ENCODE measurements at regions not wholly inside any gene's neighbourhood (a gene's known extent, or its start where the extent isn't known, plus 50 kb on each side); places are given as distances from the start of the nearest gene placed in this dataset.

DNA sequence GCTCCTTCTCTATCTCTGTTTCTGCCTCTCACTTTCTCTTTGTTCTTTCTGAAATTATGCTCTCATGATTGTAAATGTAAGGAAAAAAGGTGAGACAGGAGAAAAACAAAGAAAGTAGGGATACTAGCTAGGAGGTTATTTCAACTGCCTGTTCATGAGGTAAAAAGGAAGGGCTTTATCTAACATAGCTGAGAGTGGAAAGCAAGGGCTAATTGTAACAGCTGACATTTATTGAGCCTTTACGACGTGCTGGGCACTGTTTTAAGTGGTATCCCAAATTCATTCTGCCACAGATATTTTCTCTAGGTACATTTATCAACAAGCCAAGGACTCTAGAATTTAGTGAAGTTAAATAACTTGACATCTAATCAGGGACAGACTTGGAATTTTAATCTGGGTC, 133.1 kb upstream of the GNPDA2 start:
- DNase-seq (ENCODE audit: low spot score) = no peak
- Histone ChIP-seq H3K9ac (ENCODE audit: low read depth in 1 of 2, low read length in 2 of 2) (no peak overlapping the region), H3K36me3 (ENCODE audit: control insufficient read depth in 4 of 4, insufficient read depth in 3 of 4, low read depth in 1 of 4, low read length in 3 of 4) (no peaks in the 10 kb centered on the region), H3K27me3 (ENCODE audit: control insufficient read depth in 4 of 4, insufficient read depth in 4 of 4, low read length in 3 of 4) (peaks cover 0 to 7% (median 0%) of the 10 kb centered on the region in 4 donors), H3K4me1 (ENCODE audit: control insufficient read depth in 4 of 4, insufficient read depth in 4 of 4, low read length in 3 of 4) (no peaks in the 10 kb centered on the region), H3K9me3 (ENCODE audit: control insufficient read depth in 4 of 4, low read length in 3 of 4) (no peaks in the 10 kb centered on the region), H3K4me3 (ENCODE audit: low read depth in 1 of 3, low read length in 3 of 3) (no peak overlapping the region), H3K27ac (ENCODE audit: low read depth in 1 of 2, low read length in 2 of 2) (no peak overlapping the region)
- TF ChIP-seq, protein P1, sequence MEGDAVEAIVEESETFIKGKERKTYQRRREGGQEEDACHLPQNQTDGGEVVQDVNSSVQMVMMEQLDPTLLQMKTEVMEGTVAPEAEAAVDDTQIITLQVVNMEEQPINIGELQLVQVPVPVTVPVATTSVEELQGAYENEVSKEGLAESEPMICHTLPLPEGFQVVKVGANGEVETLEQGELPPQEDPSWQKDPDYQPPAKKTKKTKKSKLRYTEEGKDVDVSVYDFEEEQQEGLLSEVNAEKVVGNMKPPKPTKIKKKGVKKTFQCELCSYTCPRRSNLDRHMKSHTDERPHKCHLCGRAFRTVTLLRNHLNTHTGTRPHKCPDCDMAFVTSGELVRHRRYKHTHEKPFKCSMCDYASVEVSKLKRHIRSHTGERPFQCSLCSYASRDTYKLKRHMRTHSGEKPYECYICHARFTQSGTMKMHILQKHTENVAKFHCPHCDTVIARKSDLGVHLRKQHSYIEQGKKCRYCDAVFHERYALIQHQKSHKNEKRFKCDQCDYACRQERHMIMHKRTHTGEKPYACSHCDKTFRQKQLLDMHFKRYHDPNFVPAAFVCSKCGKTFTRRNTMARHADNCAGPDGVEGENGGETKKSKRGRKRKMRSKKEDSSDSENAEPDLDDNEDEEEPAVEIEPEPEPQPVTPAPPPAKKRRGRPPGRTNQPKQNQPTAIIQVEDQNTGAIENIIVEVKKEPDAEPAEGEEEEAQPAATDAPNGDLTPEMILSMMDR (IDR thresholded peaks at IDR 0.05; ENCODE audit: low read depth, low read length, missing input control) = no peak
- TF ChIP-seq EGR1 (IDR thresholded peaks at IDR 0.05; ENCODE audit: low read depth in 2 of 2) = no peak
- TF ChIP-seq, protein P2, sequence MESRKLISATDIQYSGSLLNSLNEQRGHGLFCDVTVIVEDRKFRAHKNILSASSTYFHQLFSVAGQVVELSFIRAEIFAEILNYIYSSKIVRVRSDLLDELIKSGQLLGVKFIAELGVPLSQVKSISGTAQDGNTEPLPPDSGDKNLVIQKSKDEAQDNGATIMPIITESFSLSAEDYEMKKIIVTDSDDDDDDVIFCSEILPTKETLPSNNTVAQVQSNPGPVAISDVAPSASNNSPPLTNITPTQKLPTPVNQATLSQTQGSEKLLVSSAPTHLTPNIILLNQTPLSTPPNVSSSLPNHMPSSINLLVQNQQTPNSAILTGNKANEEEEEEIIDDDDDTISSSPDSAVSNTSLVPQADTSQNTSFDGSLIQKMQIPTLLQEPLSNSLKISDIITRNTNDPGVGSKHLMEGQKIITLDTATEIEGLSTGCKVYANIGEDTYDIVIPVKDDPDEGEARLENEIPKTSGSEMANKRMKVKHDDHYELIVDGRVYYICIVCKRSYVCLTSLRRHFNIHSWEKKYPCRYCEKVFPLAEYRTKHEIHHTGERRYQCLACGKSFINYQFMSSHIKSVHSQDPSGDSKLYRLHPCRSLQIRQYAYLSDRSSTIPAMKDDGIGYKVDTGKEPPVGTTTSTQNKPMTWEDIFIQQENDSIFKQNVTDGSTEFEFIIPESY (IDR thresholded peaks at IDR 0.05) = no peak
- TF ChIP-seq FOXA2 (IDR thresholded peaks at IDR 0.05) = no peak
- no peak for TF ChIP-seq TAF1 (conservative IDR thresholded peaks at IDR 0.05)
- TF ChIP-seq YY1 (IDR thresholded peaks at IDR 0.05) = no peak
- TF ChIP-seq JUND (IDR thresholded peaks at IDR 0.05) = no peak
- TF ChIP-seq SP1 (IDR thresholded peaks at IDR 0.05) = no peak
- no peak for TF ChIP-seq RAD21 (IDR thresholded peaks at IDR 0.05)
- TF ChIP-seq HNF4A (conservative IDR thresholded peaks at IDR 0.05) = no peak
- TF ChIP-seq FOXA1 (IDR thresholded peaks at IDR 0.05) = no peak
- TF ChIP-seq RXRA (IDR thresholded peaks at IDR 0.05) = no peak
- WGBS = 36% methylated on average over 2 of the region's 2 CpGs

DNA sequence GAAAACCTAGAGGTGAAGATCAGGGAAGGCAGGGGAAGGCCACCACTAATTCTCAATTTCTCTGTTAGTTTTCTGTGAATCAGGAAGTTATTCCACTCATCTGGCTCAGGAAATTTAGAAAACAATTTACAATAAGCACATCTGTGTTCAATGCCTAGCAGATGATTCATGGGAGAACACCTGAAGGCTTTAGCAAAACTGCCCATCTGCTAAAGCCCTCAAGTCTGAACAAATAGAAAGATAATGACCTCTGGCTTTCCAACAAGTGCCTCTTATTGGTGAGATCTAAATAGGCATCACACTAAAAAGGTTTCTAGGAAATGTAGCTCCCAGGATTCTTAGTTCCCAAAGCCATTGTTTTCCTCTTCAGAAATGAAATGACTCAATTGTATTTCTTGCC, 122.1 kb upstream of the GNPDA2 start:
- TF ChIP-seq FOXA1 (IDR thresholded peaks at IDR 0.05) = no peak
- no peak for TF ChIP-seq YY1 (IDR thresholded peaks at IDR 0.05)
- TF ChIP-seq, protein P3, sequence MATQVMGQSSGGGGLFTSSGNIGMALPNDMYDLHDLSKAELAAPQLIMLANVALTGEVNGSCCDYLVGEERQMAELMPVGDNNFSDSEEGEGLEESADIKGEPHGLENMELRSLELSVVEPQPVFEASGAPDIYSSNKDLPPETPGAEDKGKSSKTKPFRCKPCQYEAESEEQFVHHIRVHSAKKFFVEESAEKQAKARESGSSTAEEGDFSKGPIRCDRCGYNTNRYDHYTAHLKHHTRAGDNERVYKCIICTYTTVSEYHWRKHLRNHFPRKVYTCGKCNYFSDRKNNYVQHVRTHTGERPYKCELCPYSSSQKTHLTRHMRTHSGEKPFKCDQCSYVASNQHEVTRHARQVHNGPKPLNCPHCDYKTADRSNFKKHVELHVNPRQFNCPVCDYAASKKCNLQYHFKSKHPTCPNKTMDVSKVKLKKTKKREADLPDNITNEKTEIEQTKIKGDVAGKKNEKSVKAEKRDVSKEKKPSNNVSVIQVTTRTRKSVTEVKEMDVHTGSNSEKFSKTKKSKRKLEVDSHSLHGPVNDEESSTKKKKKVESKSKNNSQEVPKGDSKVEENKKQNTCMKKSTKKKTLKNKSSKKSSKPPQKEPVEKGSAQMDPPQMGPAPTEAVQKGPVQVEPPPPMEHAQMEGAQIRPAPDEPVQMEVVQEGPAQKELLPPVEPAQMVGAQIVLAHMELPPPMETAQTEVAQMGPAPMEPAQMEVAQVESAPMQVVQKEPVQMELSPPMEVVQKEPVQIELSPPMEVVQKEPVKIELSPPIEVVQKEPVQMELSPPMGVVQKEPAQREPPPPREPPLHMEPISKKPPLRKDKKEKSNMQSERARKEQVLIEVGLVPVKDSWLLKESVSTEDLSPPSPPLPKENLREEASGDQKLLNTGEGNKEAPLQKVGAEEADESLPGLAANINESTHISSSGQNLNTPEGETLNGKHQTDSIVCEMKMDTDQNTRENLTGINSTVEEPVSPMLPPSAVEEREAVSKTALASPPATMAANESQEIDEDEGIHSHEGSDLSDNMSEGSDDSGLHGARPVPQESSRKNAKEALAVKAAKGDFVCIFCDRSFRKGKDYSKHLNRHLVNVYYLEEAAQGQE (IDR thresholded peaks at IDR 0.05) = no peak
- no peak for TF ChIP-seq GABPA (IDR thresholded peaks at IDR 0.05 in 1 of 2, conservative IDR thresholded peaks at IDR 0.05 in 1 of 2)
- TF ChIP-seq, protein P1 (IDR thresholded peaks at IDR 0.05; ENCODE audit: low read depth, low read length, missing input control) = no peak
- no peak for TF ChIP-seq HNF4A (conservative IDR thresholded peaks at IDR 0.05)
- TF ChIP-seq, protein P2 (IDR thresholded peaks at IDR 0.05) = no peak
- Histone ChIP-seq H3K27me3 (ENCODE audit: control insufficient read depth in 4 of 4, insufficient read depth in 4 of 4, low read length in 3 of 4) (no peaks in the 10 kb centered on the region), H3K9ac (ENCODE audit: low read depth in 1 of 2, low read length in 2 of 2) (no peak overlapping the region), H3K4me3 (ENCODE audit: low read depth in 1 of 3, low read length in 3 of 3) (no peak overlapping the region), H3K9me3 (ENCODE audit: control insufficient read depth in 4 of 4, low read length in 3 of 4) (no peaks in the 10 kb centered on the region), H3K27ac (ENCODE audit: low read depth in 1 of 2, low read length in 2 of 2) (no peak overlapping the region), H3K4me1 (ENCODE audit: control insufficient read depth in 4 of 4, insufficient read depth in 4 of 4, low read length in 3 of 4) (no peaks in the 10 kb centered on the region), H3K36me3 (ENCODE audit: control insufficient read depth in 4 of 4, insufficient read depth in 3 of 4, low read depth in 1 of 4, low read length in 3 of 4) (no peaks in the 10 kb centered on the region)
- DNase-seq (ENCODE audit: low spot score) = no peak

All from liver (tissue), 8 donors.